AG04449 (cell line): ENCODE measurements at regions not wholly inside any gene's neighbourhood (a gene's known extent, or its start where the extent isn't known, plus 50 kb on each side); places are given as distances from the start of the nearest gene placed in this dataset.
A peak's percentile ranks its signal among the peaks of the same experiment; 100 is the strongest.

Experiments used
- CTCF ChIA-PET: fragments of 350-600 bp; formaldehyde crosslinking; extraction: SDS; loops from one replicate; lab custom pipeline; 2021; ENCODE audit warnings: antibody characterized with exemption; lab: Yijun Ruan, JAX
- POLR2A ChIA-PET: fragments of 400-600, 350-600 bp; formaldehyde crosslinking; extraction: SDS; loops from one replicate; lab custom pipeline; 2020; ENCODE audit warnings: antibody characterized with exemption, inconsistent platforms; lab: Yijun Ruan, JAX
- DNase-seq: peaks from one replicate; pipeline ENCODE4 v3.0.0-alpha.2; 2010; ENCODE audit warnings: low read depth, low spot score
- H3K4me3 ChIP-seq: 2 replicates; pipeline ENCODE4 v1.5.1; 2011; ENCODE audit warnings: low read depth, mild to moderate bottlenecking, control low read depth, low read length
- TF ChIP-seq, protein P1 (sequence below): IDR thresholded peaks from one replicate; pipeline ENCODE4 v1.5.1; 2011; ENCODE audit warnings: mild to moderate bottlenecking, moderate library complexity, low read length, control low read depth, inconsistent platforms; ENCODE audit not compliant: insufficient read depth; ENCODE audit errors: missing control alignments

DNA sequence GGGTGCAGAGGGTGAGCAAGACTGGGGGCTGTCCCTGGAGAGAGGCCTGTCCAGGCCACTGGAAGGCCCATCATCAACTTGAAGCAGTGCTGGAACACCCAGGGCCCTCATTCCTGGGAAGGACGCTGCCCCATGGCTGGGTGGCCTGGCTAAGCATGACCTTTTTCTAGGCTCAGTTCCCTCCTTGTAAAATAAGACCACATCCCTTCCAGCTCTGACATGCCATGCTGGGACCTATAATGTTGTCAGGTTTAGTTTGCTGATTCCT, 62.8 kb downstream of the SYNE3 start:
- TF ChIP-seq, protein P1, sequence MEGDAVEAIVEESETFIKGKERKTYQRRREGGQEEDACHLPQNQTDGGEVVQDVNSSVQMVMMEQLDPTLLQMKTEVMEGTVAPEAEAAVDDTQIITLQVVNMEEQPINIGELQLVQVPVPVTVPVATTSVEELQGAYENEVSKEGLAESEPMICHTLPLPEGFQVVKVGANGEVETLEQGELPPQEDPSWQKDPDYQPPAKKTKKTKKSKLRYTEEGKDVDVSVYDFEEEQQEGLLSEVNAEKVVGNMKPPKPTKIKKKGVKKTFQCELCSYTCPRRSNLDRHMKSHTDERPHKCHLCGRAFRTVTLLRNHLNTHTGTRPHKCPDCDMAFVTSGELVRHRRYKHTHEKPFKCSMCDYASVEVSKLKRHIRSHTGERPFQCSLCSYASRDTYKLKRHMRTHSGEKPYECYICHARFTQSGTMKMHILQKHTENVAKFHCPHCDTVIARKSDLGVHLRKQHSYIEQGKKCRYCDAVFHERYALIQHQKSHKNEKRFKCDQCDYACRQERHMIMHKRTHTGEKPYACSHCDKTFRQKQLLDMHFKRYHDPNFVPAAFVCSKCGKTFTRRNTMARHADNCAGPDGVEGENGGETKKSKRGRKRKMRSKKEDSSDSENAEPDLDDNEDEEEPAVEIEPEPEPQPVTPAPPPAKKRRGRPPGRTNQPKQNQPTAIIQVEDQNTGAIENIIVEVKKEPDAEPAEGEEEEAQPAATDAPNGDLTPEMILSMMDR, result no peak
- DNase-seq, result no peak
- ChIA-PET CTCF (interaction anchor here (1.7 to 5.7 kb wide), 8 partner anchors 11 to 83 kb away, joined by 4 to 87 read pairs (median 10); no protein-coding TSS in a partner anchor), POLR2A (no interaction called here)
- no peak overlapping the region for H3K4me3 ChIP-seq

DNA sequence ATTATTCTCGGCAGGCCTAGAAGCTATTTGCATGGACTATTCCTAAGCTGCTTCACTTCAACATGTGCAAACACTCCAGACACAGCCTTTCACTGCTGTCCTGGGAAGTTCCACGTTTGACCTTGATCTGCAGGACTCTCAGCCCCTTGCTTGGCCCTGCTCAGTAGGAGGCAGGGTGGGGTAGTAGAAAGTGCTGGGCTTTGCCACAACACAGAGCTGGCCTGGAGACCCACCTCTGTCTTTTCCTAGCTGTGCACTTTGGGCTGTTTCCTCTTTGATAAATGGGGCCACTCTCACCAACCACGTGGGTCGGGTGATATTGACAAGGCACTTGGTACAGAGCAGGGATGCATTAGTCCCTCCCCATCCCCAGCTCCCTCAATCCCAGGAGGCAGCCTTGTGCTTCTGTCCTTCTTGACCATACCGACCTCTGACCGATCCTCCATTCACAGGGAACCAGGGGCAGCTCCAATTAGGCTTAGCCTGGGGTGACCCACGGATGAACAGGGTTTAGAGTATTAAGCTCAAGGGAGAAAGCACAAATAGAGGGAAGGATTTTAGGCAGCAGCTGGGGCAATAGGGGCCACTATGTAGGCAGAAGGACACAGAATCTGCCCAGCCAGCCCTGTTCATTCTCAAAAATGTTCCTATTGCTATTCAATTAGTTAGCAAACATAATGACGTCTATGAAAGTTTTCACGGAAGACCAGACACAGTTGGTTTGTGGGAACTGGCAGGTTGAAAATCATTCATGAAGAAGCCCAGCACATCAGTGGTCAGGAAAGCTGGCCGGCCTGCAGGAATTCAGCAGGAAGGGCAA, 63.3 kb downstream of the SYNE3 start:
- H3K4me3 ChIP-seq, result no peak overlapping the region
- TF ChIP-seq, protein P1, result no peak
- ChIA-PET CTCF (interaction anchor here (0.9 to 5.7 kb wide), 22 partner anchors 8 to 97 kb away, joined by 3 to 87 read pairs (median 4); partner anchors contain the start of gene SYNE3), POLR2A (interaction anchor here (1.0 kb wide), 1 partner anchor 9 kb away, joined by 3 read pairs; no protein-coding TSS in a partner anchor)
- DNase-seq, result no peak

DNA sequence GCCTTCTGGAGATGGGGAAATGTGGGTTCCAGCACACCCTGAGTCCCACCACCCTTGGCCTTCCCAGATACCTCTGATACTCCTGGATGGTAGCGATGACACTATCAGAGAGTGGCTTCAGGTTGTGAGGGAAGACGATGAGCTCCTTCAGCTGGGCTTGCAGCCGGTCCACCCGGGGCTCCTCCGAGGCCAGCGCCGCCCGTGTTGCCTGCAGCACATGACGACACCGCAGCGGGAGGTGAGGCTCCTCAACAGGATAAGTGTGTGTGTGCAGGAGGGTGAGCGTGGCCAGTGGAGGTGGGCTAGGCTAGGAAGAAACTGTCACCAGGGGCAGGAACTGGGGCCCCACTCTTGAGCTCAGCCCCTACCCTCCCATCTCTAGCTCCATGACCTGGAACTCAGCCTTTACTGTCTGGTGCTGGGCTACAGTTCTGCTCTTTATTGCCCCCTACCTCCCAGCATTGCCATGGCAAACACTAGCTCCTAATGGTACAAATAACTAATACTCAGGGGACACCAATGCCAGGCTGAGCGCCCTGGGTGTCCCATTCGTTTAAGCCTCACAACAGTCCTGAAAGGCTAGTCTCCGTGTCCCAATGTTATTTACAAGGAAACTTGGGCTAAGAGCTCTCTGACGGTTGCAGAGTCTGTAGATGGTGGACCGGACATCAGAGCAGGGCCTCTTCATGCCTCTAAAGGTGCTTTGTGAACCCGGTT, 64.1 kb downstream of the SYNE3 start:
- CTCF ChIA-PET, result interaction anchor here (0.7 to 5.7 kb wide), 22 partner anchors 9 to 97 kb away, joined by 3 to 87 read pairs (median 4); partner anchors contain the start of gene SYNE3

DNA sequence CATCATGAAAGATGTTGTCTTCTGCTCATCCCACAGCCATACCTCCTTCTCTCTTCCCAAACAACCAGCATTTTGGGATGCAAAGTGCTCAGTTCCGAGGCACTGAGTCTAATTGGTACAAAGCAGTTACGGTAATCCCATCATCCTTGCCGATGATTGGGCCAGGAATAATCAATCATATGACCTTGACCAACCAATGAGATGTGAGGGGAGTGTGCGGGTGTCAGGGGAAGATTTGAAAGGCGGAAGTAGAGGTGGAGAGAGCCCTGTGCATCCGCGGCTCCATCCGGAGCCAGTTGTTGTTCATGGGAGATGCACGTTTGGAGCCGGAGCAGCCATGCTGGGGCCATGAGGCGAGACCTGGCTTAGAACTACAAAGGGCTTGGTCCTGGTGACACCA, 67.3 kb downstream of the SYNE3 start:
- ChIA-PET CTCF (interaction anchor here (1.5 to 2.8 kb wide), 3 partner anchors 10 to 78 kb away, joined by 4 to 11 read pairs (median 10); no protein-coding TSS in a partner anchor), POLR2A (no interaction called here)
- TF ChIP-seq, protein P1, result no peak
- DNase-seq, result no peak
- H3K4me3 ChIP-seq, result no peak overlapping the region

More for the DNA sequence above, 64.1 kb downstream of the SYNE3 start:
- no peak for DNase-seq
- no peak overlapping the region for H3K4me3 ChIP-seq
- TF ChIP-seq, protein P1, result peak; percentile 46
- POLR2A ChIA-PET, result interaction anchor here (1.0 kb wide), 1 partner anchor 10 kb away, joined by 3 read pairs; no protein-coding TSS in a partner anchor

DNA sequence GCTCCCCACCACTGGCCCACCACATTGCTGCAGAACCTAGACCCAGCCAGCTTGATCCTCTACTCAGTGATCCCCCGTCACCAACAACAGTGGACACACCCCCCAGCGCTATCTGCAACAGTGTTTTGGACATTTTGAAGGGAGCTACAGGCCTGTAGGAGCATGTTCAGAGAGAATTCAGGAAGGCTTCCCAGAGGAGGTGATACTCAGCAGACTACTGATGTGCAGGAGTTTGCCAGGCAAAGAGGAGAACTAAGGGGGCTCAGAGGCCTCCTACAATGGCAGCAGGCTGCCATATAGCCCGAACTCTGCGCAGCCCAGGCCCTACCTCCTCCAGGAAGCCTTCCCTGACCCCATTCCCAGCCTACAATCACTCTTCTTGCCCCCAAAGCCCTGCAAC, 70.0 kb downstream of the SYNE3 start:
- POLR2A ChIA-PET, result no interaction called here
- CTCF ChIA-PET, result interaction anchor here (1.1 to 12.4 kb wide), 7 partner anchors 7 to 80 kb away, joined by 3 to 201 read pairs (median 70); no protein-coding TSS in a partner anchor
- no peak overlapping the region for H3K4me3 ChIP-seq
- DNase-seq, result no peak
- TF ChIP-seq, protein P1, result no peak
